Adrenal gland (tissue), 9 donors: ENCODE measurements at regions not wholly inside any gene's neighbourhood (a gene's known extent, or its start where the extent isn't known, plus 50 kb on each side); places are given as distances from the start of the nearest gene placed in this dataset.

ENCODE experiments used
- DNase-seq, 7 donors: peaks; one replicate each; pipeline ENCODE4 v3.0.0-alpha.2; 2019 to 2020
- H3K27ac ChIP-seq, 5 donors: fragments of 200-600 bp; sonication (generic) in 4 of 5; 1 replicate in 3 of 5; 2 replicates in 2 of 5; pipeline versions ENCODE4 v1.5.1 to v1.8.0; 2016 to 2020; ENCODE audit warnings: mild to moderate bottlenecking in 1 of 5
- H3K27me3 ChIP-seq: fragments of 200-600 bp; 2 replicates; pipeline ENCODE4 v1.8.0; 2021
- H3K36me3 ChIP-seq, 2 donors: fragments of 200-600 bp; replicated peaks in 1 of 2; 1 replicate in 1 of 2; 2 replicates in 1 of 2; pipeline versions ENCODE4 v1.5.1 to v1.8.0; 2018 to 2022
- H3K4me1 ChIP-seq, 2 donors: fragments of 200-600 bp; replicated peaks in 1 of 2; 1 replicate in 1 of 2; 2 replicates in 1 of 2; pipeline versions ENCODE4 v1.5.1 to v1.8.0; 2018 to 2021
- H3K4me3 ChIP-seq, 4 donors: fragments of 200-600 bp; sonication (generic) in 3 of 4; one replicate each; pipeline ENCODE4 v1.5.1; 2016 to 2018
- H3K9me3 ChIP-seq, 3 donors: fragments of 200-600 bp; sonication (generic) in 1 of 3; replicated peaks in 1 of 3; 1 replicate in 2 of 3; 2 replicates in 1 of 3; pipeline versions ENCODE4 v1.5.1 to v1.8.0; 2016 to 2021
- POLR2A ChIP-seq, 2 donors: fragments of 450-650 bp; IDR thresholded peaks; one replicate each; pipeline ENCODE4 v1.6.1; 2017; ENCODE audit warnings: antibody characterized with exemption in 2 of 2, mild to moderate bottlenecking in 2 of 2, moderate library complexity in 1 of 2
- WGBS, 4 donors: extraction: QIAGEN DNeasy Blood & Tissue Kit in 2 of 4; methylation state at CpG; one replicate each; pipeline versions ENCODE4 v1.1.5 to v1.1.7; 2013 to 2017; 5-methylcytosine and 5-hydroxymethylcytosine counted together
- intact Hi-C, 2 donors: fragments of 100-400 bp; cut with DNase I; formaldehyde crosslinking; loops; one replicate each; pipeline versions ENCODE4 v1.14.1 to v1.15.0; 2022 to 2023
- TF ChIP-seq, protein P1 (sequence below), 6 experiments: fragments of 450-650 bp in 4 of 6; fragments of 200-600 bp in 2 of 6; sonication (generic) in 1 of 6; IDR thresholded peaks; 1 replicate in 5 of 6; 2 replicates in 1 of 6; pipeline versions ENCODE4 v1.5.1 to v1.8.0; 2016 to 2021; ENCODE audit warnings: antibody characterized with exemption in 6 of 6, mild to moderate bottlenecking in 2 of 6, moderate library complexity in 1 of 6
- donor health status: healthy with polysubstance abuse.
- donor health status: Bipolar disorder and iron deficiency.
- donor health status: DM: yes; HTN: yes; CAD: no.
- donor health status: DM: no; HTN: no; CAD: no.
- donor health status: DM: no; HTN: no; CAD: no.

GRCh38 chr18:40685219-40685618 is 1269.8 kb upstream of the PIK3C3 start:
- no peak for TF ChIP-seq POLR2A (IDR thresholded peaks at IDR 0.05)
- TF ChIP-seq, protein P1, sequence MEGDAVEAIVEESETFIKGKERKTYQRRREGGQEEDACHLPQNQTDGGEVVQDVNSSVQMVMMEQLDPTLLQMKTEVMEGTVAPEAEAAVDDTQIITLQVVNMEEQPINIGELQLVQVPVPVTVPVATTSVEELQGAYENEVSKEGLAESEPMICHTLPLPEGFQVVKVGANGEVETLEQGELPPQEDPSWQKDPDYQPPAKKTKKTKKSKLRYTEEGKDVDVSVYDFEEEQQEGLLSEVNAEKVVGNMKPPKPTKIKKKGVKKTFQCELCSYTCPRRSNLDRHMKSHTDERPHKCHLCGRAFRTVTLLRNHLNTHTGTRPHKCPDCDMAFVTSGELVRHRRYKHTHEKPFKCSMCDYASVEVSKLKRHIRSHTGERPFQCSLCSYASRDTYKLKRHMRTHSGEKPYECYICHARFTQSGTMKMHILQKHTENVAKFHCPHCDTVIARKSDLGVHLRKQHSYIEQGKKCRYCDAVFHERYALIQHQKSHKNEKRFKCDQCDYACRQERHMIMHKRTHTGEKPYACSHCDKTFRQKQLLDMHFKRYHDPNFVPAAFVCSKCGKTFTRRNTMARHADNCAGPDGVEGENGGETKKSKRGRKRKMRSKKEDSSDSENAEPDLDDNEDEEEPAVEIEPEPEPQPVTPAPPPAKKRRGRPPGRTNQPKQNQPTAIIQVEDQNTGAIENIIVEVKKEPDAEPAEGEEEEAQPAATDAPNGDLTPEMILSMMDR (IDR thresholded peaks at IDR 0.05) = no peak
- 56 to 78% (median 71%) methylated on average over 2 of the region's 2 CpGs for WGBS, 4 donors
- no peak overlapping the region for H3K4me3 ChIP-seq
- no peaks in the 10 kb centered on the region for H3K36me3 ChIP-seq
- no peaks in the 10 kb centered on the region for H3K4me1 ChIP-seq
- H3K27ac ChIP-seq = no peak overlapping the region
- intact Hi-C loops = no loop called here
- no peaks in the 10 kb centered on the region for H3K9me3 ChIP-seq
- DNase-seq = no peak
- H3K27me3 ChIP-seq = no peaks in the 10 kb centered on the region

DNA sequence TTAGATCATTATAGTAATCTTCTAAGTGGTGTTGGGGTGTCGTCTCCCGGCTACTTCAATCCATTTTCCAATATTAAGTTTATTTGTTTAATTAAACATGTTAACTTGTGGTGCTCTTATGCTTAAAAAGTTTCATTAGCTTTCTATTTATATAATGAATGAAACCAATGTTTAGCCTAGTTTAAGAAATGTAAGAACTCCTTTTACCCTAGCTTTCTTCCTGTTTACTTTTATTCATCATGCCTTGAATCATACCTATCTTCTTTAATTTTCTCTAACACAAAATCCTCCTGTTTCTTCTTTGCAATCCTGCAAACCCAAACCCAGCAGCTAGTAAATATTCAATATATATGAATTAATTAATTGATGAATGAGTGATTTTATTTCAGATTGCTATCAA is 1276.7 kb upstream of the PIK3C3 start:
- no peak overlapping the region for H3K4me3 ChIP-seq
- H3K27ac ChIP-seq = no peak overlapping the region
- no peaks in the 10 kb centered on the region for H3K36me3 ChIP-seq
- H3K27me3 ChIP-seq = no peaks in the 10 kb centered on the region
- DNase-seq = no peak
- no peaks in the 10 kb centered on the region for H3K4me1 ChIP-seq
- no peak for TF ChIP-seq POLR2A (IDR thresholded peaks at IDR 0.05)
- TF ChIP-seq, protein P1 (IDR thresholded peaks at IDR 0.05) = no peak
- intact Hi-C loops = no loop called here
- WGBS, 4 donors = 82 to 92% (median 87%) methylated on average over 2 of the region's 2 CpGs
- H3K9me3 ChIP-seq = no peaks in the 10 kb centered on the region

- Histone ChIP-seq H3K4me3 (no peak overlapping the region), H3K27me3 (no peaks in the 10 kb centered on the region), H3K9me3 (no peaks in the 10 kb centered on the region), H3K27ac (no peak overlapping the region), H3K4me1 (no peaks in the 10 kb centered on the region), H3K36me3 (no peaks in the 10 kb centered on the region)
- TF ChIP-seq, protein P1 (IDR thresholded peaks at IDR 0.05) = no peak
- TF ChIP-seq POLR2A (IDR thresholded peaks at IDR 0.05) = no peak
- no peak for DNase-seq
- 26 to 71% (median 65%) methylated on average over 1 of the region's 1 CpG for WGBS, 4 donors
- intact Hi-C loops = no loop called here
Measured at GRCh38 chr18:40676668-40677067, 1278.4 kb upstream of the PIK3C3 start.

DNA sequence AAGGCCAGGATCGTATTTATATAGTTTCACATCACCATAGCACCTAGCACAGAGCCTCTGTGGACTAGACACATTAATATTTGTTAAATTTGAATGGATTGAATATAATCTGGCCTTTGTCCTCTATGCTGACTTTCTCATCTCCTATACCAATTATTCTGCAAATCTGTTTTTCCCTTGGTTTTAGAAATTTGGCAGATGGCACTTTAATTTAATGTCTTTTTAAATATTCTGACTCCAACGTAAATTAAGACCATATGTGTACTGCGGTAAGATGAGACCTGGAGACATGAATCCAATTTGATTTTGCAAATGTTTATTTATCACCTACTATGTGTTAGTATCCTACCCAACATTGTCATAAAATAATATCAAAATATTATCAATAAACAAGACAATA is 1281.9 kb upstream of the PIK3C3 start:
- DNase-seq = no peak
- TF ChIP-seq, protein P1 (IDR thresholded peaks at IDR 0.05) = no peak
- TF ChIP-seq POLR2A (IDR thresholded peaks at IDR 0.05) = no peak
- no peak overlapping the region for H3K27ac ChIP-seq

More for the DNA sequence above, 1281.9 kb upstream of the PIK3C3 start:
- no peaks in the 10 kb centered on the region for H3K36me3 ChIP-seq
- no peaks in the 10 kb centered on the region for H3K4me1 ChIP-seq
- intact Hi-C loops = no loop called here
- no peaks in the 10 kb centered on the region for H3K27me3 ChIP-seq
- H3K9me3 ChIP-seq = no peaks in the 10 kb centered on the region
- WGBS, 4 donors = 59 to 78% (median 71%) methylated on average over 3 of the region's 3 CpGs
- H3K4me3 ChIP-seq = no peak overlapping the region
